Natural killer cell (primary cell): ENCODE measurements at regions not wholly inside any gene's neighbourhood (a gene's known extent, or its start where the extent isn't known, plus 50 kb on each side); places are given as distances from the start of the nearest gene placed in this dataset.
A peak's percentile ranks its signal among the peaks of the same experiment; 100 is the strongest.
"Not testable (repeated sequence)": the region's sequence is repeated elsewhere in the genome, so short reads cannot be mapped to it uniquely, and the experiment has no call there.

ENCODE experiments used
- ATAC-seq, 3 donors: fragments of 150-1000 bp in 2 of 3; fragments of 200-7000 bp in 1 of 3; cut with Tn5 transposase; 1 replicate in 1 of 3; 2 replicates in 2 of 3; pipeline ENCODE4 v1.10.0; 2021; ENCODE audit warnings: mild to moderate bottlenecking in 2 of 3, moderate library complexity in 2 of 3
- DNase-seq, 2 donors: peaks; one replicate each; pipeline versions ENCODE4 v3.0.0 to v3.0.0-alpha.2; 2013 to 2021; ENCODE audit warnings: mixed read lengths in 1 of 2
- H3K27ac ChIP-seq: one replicate; pipeline ENCODE4 v1.5.1; 2013; ENCODE audit warnings: mild to moderate bottlenecking, low read length
- H3K27me3 ChIP-seq: one replicate; pipeline ENCODE4 v1.6.1; 2013; ENCODE audit warnings: low read length; ENCODE audit not compliant: control insufficient read depth, insufficient read depth
- H3K36me3 ChIP-seq: one replicate; pipeline ENCODE4 v1.6.1; 2013; ENCODE audit warnings: low read length; ENCODE audit not compliant: control insufficient read depth, insufficient read depth
- H3K4me1 ChIP-seq: one replicate; pipeline ENCODE4 v1.6.1; 2013; ENCODE audit warnings: low read length; ENCODE audit not compliant: control insufficient read depth, insufficient read depth
- H3K4me3 ChIP-seq: one replicate; pipeline ENCODE4 v1.5.1; 2013; ENCODE audit warnings: low read length
- H3K9me3 ChIP-seq: one replicate; pipeline ENCODE4 v1.6.1; 2013; ENCODE audit warnings: low read length; ENCODE audit not compliant: control insufficient read depth, insufficient read depth
- H3K27ac Mint-ChIP-seq, 2 donors: one replicate each; pipeline ENCODE4 v1.8.0; 2022; ENCODE audit warnings: mild to moderate bottlenecking in 2 of 2, mixed read lengths in 2 of 2, moderate library complexity in 1 of 2
- H3K27me3 Mint-ChIP-seq, 2 donors: one replicate each; pipeline ENCODE4 v1.8.0; 2022; ENCODE audit warnings: low read depth in 2 of 2, mixed read lengths in 2 of 2
- H3K36me3 Mint-ChIP-seq: one replicate; pipeline ENCODE4 v1.8.0; 2022; ENCODE audit warnings: mixed read lengths
- H3K4me1 Mint-ChIP-seq, 2 donors: one replicate each; pipeline ENCODE4 v1.8.0; 2022; ENCODE audit warnings: mixed read lengths in 2 of 2
- H3K4me3 Mint-ChIP-seq: one replicate; pipeline ENCODE4 v1.8.0; 2022; ENCODE audit warnings: mild to moderate bottlenecking, moderate library complexity, mixed read lengths
- H3K9me3 Mint-ChIP-seq, 2 donors: one replicate each; pipeline ENCODE4 v1.8.0; 2022; ENCODE audit warnings: mixed read lengths in 2 of 2
- WGBS: methylation state at CpG from one replicate; pipeline ENCODE4 v1.1.7; 2013; ENCODE audit warnings: missing lambda C conversion rate; ENCODE audit not compliant: insufficient coverage; 5-methylcytosine and 5-hydroxymethylcytosine counted together
- intact Hi-C: fragments of 100-400 bp; cut with micrococcal nuclease; formaldehyde crosslinking; loops from one replicate; pipeline ENCODE4 v1.14.2; 2022
- TF ChIP-seq, protein P1 (sequence below): fragments of 200-600 bp; IDR thresholded peaks from one replicate; pipeline ENCODE4 v1.8.0; 2022; ENCODE audit warnings: antibody characterized with exemption

DNA sequence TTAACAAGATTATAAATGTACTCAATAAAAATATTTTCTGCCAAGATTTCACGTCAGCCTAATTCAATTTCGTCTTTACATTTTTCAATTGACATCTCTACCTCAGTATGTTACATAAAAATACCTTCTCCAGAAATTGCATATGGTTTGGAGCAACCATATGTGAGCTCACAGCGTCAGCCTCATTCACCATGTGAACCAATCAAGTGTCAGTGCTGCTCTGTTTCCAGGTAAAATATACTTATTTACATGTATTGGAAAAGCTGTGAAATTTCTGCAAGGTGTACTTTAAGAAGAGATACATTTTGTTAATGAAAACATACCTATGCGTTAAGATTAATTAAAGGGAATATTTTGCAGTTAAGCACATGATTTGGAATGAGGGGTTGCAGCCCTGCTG is 110.7 kb upstream of the PRSS1 start:
- Histone ChIP-seq H3K9me3 (no peaks in the 10 kb centered on the region), H3K27ac (no peak overlapping the region), H3K27me3 (no peaks in the 10 kb centered on the region), H3K4me1 (no peaks in the 10 kb centered on the region), H3K4me3 (no peak overlapping the region), H3K36me3 (no peaks in the 10 kb centered on the region)
- Mint-ChIP-seq H3K4me3 (no peak overlapping the region), H3K9me3 (no peaks in the 10 kb centered on the region), H3K36me3 (no peaks in the 10 kb centered on the region), H3K4me1 (peaks cover 9 to 10% of the 10 kb centered on the region in 2 donors), H3K27ac (no peak overlapping the region), H3K27me3 (peaks cover 6 to 7% of the 10 kb centered on the region in 2 donors)
- TF ChIP-seq, protein P1, sequence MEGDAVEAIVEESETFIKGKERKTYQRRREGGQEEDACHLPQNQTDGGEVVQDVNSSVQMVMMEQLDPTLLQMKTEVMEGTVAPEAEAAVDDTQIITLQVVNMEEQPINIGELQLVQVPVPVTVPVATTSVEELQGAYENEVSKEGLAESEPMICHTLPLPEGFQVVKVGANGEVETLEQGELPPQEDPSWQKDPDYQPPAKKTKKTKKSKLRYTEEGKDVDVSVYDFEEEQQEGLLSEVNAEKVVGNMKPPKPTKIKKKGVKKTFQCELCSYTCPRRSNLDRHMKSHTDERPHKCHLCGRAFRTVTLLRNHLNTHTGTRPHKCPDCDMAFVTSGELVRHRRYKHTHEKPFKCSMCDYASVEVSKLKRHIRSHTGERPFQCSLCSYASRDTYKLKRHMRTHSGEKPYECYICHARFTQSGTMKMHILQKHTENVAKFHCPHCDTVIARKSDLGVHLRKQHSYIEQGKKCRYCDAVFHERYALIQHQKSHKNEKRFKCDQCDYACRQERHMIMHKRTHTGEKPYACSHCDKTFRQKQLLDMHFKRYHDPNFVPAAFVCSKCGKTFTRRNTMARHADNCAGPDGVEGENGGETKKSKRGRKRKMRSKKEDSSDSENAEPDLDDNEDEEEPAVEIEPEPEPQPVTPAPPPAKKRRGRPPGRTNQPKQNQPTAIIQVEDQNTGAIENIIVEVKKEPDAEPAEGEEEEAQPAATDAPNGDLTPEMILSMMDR: no peak
- 83% methylated on average over 3 of the region's 4 CpGs for WGBS
- ATAC-seq (no peak), DNase-seq (no peak)
- intact Hi-C loops: no loop called here

DNA sequence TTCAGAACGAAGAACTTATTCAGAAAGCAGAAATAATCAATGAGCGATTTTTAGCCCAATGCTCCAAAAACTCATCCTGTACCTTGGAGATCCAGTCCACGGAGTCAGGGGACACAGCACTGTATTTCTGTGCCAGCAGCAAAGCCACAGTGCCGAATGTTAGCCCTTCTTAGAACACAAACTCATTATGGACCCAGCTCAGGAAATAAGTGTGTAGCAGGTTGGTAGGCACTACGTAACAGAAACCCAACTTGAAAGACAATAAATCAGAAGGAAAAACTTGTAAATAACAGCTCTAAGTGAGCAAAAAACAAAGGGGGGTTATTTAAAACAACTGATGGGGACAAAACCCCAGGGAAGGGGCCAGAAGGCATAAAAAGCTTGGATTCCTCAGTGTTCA is 112.0 kb upstream of the PRSS1 start:
- Mint-ChIP-seq H3K36me3 (no peaks in the 10 kb centered on the region), H3K27ac (peak overlapping the region in 1 of 2 donors; percentile 46), H3K4me1 (peaks cover 16% of the 10 kb centered on the region in 2 donors), H3K9me3 (no peaks in the 10 kb centered on the region), H3K27me3 (peaks cover 5 to 6% of the 10 kb centered on the region in 2 donors), H3K4me3 (peak overlapping the region; percentile 58)
- WGBS: 12% methylated on average over 4 of the region's 5 CpGs
- ATAC-seq (peak in 1 of 3 donors; percentile 45), DNase-seq (peak in 1 of 2 donors; percentile 53)
- Histone ChIP-seq H3K4me3 (no peak overlapping the region), H3K9me3 (no peaks in the 10 kb centered on the region), H3K27me3 (no peaks in the 10 kb centered on the region), H3K4me1 (peaks cover 3% of the 10 kb centered on the region), H3K27ac (no peak overlapping the region), H3K36me3 (no peaks in the 10 kb centered on the region)
- intact Hi-C loops: no loop called here
- TF ChIP-seq, protein P1: no peak

DNA sequence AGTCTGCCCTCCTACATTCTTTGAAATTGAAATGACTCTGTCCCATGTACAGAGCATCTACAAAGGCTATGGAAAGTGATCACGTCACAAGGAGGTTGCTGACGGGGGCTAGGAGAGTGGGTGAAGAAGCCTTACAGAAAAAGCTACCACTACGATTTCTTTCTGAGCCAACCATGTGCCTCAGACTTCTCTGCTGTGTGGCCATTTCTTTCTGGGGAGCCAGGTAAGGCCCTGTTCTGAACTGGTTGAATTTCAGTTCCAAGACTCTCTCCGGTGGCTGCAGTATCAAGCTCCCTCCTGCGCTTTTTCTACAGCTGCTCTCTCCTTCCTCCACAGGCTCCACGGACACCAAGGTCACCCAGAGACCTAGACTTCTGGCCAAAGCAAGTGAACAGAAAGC is 112.5 kb upstream of the PRSS1 start:
- Histone ChIP-seq H3K27ac (no peak overlapping the region), H3K4me1 (peaks cover 3% of the 10 kb centered on the region), H3K9me3 (no peaks in the 10 kb centered on the region), H3K27me3 (no peaks in the 10 kb centered on the region), H3K4me3 (no peak overlapping the region), H3K36me3 (no peaks in the 10 kb centered on the region)
- Mint-ChIP-seq H3K27me3 (peaks cover 7 to 9% of the 10 kb centered on the region in 2 donors), H3K4me3 (peak overlapping the region; percentile 58), H3K9me3 (no peaks in the 10 kb centered on the region), H3K36me3 (no peaks in the 10 kb centered on the region), H3K4me1 (peaks cover 17 to 21% of the 10 kb centered on the region in 2 donors), H3K27ac (peak overlapping the region in 1 of 2 donors; percentile 46)
- TF ChIP-seq, protein P1: no peak
- peak in 1 of 2 donors; percentile 74 for DNase-seq
- intact Hi-C loops: no loop called here
- peak in 1 of 3 donors; percentile 28 for ATAC-seq
- 70% methylated on average over 6 of the region's 6 CpGs for WGBS

DNA sequence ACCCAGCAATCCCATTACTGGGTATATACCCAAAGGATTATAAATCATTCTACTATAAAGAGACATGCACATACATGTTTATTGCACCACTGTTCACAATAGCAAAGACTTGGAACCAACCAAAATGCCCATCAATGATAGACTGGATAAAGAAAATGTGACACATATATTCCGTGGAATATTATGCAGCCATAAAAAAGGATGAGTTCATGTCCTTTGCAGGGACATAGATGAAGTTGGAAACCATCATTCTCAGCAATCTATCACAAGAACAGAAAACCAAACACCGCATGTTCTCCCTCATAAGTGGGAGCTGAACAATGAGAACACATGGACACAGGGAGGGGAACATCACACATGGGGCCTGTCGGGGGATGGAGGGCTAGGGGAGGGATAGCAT is 113.2 kb upstream of the PRSS1 start:
- peaks cover 17 to 21% of the 10 kb centered on the region in 2 donors for H3K4me1 Mint-ChIP-seq
- H3K9me3 ChIP-seq, H3K4me3 ChIP-seq, H3K27me3 ChIP-seq, H3K27me3 Mint-ChIP-seq, H3K27ac ChIP-seq, H3K4me3 Mint-ChIP-seq, H3K36me3 ChIP-seq, H3K27ac Mint-ChIP-seq, H3K36me3 Mint-ChIP-seq, ATAC-seq, DNase-seq, intact Hi-C loops, H3K4me1 ChIP-seq, H3K9me3 Mint-ChIP-seq: not testable (repeated sequence)
- 93% methylated on average over 1 of the region's 3 CpGs for WGBS
